ENCODE measurements at regions not wholly inside any gene's neighbourhood (a gene's known extent, or its start where the extent isn't known, plus 50 kb on each side); places are given as distances from the start of the nearest gene placed in this dataset.

GRCh38 chr6:115363379-115363778, 697.3 kb downstream of the FRK start:
- TF ChIP-seq CEBPB (IDR thresholded peaks at IDR 0.05; ENCODE audit: low read depth, low read length) (no peak), POLR2A (IDR thresholded peaks at IDR 0.05; ENCODE audit: control extremely low read depth in 1 of 2, low read depth in 2 of 2, low read length in 2 of 2) (no peak), E2F6 (IDR thresholded peaks at IDR 0.05) (no peak), POLR2AphosphoS5 (IDR thresholded peaks at IDR 0.05; ENCODE audit: low read depth, low read length) (no peak), EP300 (IDR thresholded peaks at IDR 0.05; ENCODE audit: borderline replicate concordance in 1 of 2, low read depth in 2 of 2, low read length in 2 of 2) (no peak), TBP (IDR thresholded peaks at IDR 0.05; ENCODE audit: low read depth, low read length) (no peak), TAF7 (optimal IDR thresholded peaks at IDR 0.05; ENCODE audit: borderline replicate concordance, low read depth, low read length) (no peak), MAX (IDR thresholded peaks at IDR 0.05) (no peak), CBX8 (IDR thresholded peaks at IDR 0.05; ENCODE audit: borderline replicate concordance, low read depth, low read length) (no peak), RAD21 (IDR thresholded peaks at IDR 0.05 in 1 of 2, conservative IDR thresholded peaks at IDR 0.05 in 1 of 2; ENCODE audit: low read depth in 2 of 2, low read length in 2 of 2) (no peak), CREB1 (IDR thresholded peaks at IDR 0.05) (no peak), EZH2 (IDR thresholded peaks at IDR 0.05; ENCODE audit: low read depth, low read length, severe bottlenecking) (no peak)
- TF ChIP-seq, protein P1, sequence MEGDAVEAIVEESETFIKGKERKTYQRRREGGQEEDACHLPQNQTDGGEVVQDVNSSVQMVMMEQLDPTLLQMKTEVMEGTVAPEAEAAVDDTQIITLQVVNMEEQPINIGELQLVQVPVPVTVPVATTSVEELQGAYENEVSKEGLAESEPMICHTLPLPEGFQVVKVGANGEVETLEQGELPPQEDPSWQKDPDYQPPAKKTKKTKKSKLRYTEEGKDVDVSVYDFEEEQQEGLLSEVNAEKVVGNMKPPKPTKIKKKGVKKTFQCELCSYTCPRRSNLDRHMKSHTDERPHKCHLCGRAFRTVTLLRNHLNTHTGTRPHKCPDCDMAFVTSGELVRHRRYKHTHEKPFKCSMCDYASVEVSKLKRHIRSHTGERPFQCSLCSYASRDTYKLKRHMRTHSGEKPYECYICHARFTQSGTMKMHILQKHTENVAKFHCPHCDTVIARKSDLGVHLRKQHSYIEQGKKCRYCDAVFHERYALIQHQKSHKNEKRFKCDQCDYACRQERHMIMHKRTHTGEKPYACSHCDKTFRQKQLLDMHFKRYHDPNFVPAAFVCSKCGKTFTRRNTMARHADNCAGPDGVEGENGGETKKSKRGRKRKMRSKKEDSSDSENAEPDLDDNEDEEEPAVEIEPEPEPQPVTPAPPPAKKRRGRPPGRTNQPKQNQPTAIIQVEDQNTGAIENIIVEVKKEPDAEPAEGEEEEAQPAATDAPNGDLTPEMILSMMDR (IDR thresholded peaks at IDR 0.05; ENCODE audit: control extremely low read depth in 1 of 3, insufficient read depth in 1 of 3, low read depth in 1 of 3, low read length in 3 of 3), result no peak
